ENCODE measurements at regions not wholly inside any gene's neighbourhood (a gene's known extent, or its start where the extent isn't known, plus 50 kb on each side); places are given as distances from the start of the nearest gene placed in this dataset.

- POLR2A ChIA-PET = no interaction called here
- Histone ChIP-seq H3K4me1 (ENCODE audit: control insufficient read depth in 1 of 2, insufficient read depth in 2 of 2, low read depth in 1 of 2, low read length in 1 of 2) (no peaks in the 10 kb centered on the region), H3F3A (replicated peaks; ENCODE audit: insufficient read depth) (no peaks in the 10 kb centered on the region), H3K36me3 (replicated peaks in 1 of 2; ENCODE audit: control insufficient read depth in 1 of 2, insufficient read depth in 2 of 2, low read length in 1 of 2) (no peaks in the 10 kb centered on the region), H3K27ac (ENCODE audit: low read depth in 2 of 2, low read length in 1 of 2) (no peak overlapping the region), H3K9me3 (no peaks in the 10 kb centered on the region), H3K79me2 (ENCODE audit: insufficient read depth) (no peaks in the 10 kb centered on the region), H3K9ac (no peak overlapping the region), H2AFZ (ENCODE audit: low read depth) (no peak overlapping the region), H3K4me3 (ENCODE audit: low read depth in 2 of 2, low read length in 1 of 2) (no peak overlapping the region), H3K9me2 (no peaks in the 10 kb centered on the region), H3K27me3 (ENCODE audit: insufficient read depth) (no peaks in the 10 kb centered on the region), H3K4me2 (no peak overlapping the region), H4K20me1 (ENCODE audit: insufficient read depth) (no peaks in the 10 kb centered on the region)
- DNase-seq = no peak
- CTCF ChIA-PET = interaction anchor here (1.5 kb wide), 1 partner anchor 75 kb away, joined by 3 read pairs; no protein-coding TSS in a partner anchor
- TF ChIP-seq SIN3A (IDR thresholded peaks at IDR 0.05; ENCODE audit: borderline replicate concordance, low read depth, low read length) (no peak), SMC3 (IDR thresholded peaks at IDR 0.05; ENCODE audit: low read depth, low read length) (no peak), ELF1 (IDR thresholded peaks at IDR 0.05) (no peak), IRF3 (IDR thresholded peaks at IDR 0.05; ENCODE audit: low read depth, low read length) (no peak), ZBTB33 (IDR thresholded peaks at IDR 0.05; ENCODE audit: borderline replicate concordance, low read depth) (no peak), EZH2phosphoT487 (IDR thresholded peaks at IDR 0.05; ENCODE audit: borderline replicate concordance, low read depth) (no peak), NFIC (IDR thresholded peaks at IDR 0.05; ENCODE audit: borderline replicate concordance) (no peak), MAX (IDR thresholded peaks at IDR 0.05; ENCODE audit: low read depth) (no peak), GABPA (IDR thresholded peaks at IDR 0.05; ENCODE audit: low read depth) (no peak), RFX5 (IDR thresholded peaks at IDR 0.05; ENCODE audit: low read length) (no peak), MXI1 (IDR thresholded peaks at IDR 0.05; ENCODE audit: low read depth, low read length) (no peak), RXRA (IDR thresholded peaks at IDR 0.05; ENCODE audit: borderline replicate concordance, low read depth) (no peak)
- WGBS (ENCODE audit: low lambda C conversion rate) = 3% methylated on average over 2 of the region's 2 CpGs
Observed at GRCh38 chr14:25759256-25759655, 709.3 kb upstream of the STXBP6 start.

- Histone ChIP-seq H3K9me2 (no peaks in the 10 kb centered on the region), H4K20me1 (ENCODE audit: insufficient read depth) (no peaks in the 10 kb centered on the region), H3K27me3 (ENCODE audit: insufficient read depth) (no peaks in the 10 kb centered on the region), H3K9ac (no peak overlapping the region), H3K4me2 (no peak overlapping the region), H3K9me3 (no peaks in the 10 kb centered on the region), H3K27ac (ENCODE audit: low read depth in 2 of 2, low read length in 1 of 2) (no peak overlapping the region), H3K4me1 (ENCODE audit: control insufficient read depth in 1 of 2, insufficient read depth in 2 of 2, low read depth in 1 of 2, low read length in 1 of 2) (no peaks in the 10 kb centered on the region), H3K79me2 (ENCODE audit: insufficient read depth) (no peaks in the 10 kb centered on the region), H3K4me3 (ENCODE audit: low read depth in 2 of 2, low read length in 1 of 2) (no peak overlapping the region), H2AFZ (ENCODE audit: low read depth) (no peak overlapping the region; the same call in 1 of the 2 replicates), H3F3A (replicated peaks; ENCODE audit: insufficient read depth) (no peaks in the 10 kb centered on the region), H3K36me3 (replicated peaks in 1 of 2; ENCODE audit: control insufficient read depth in 1 of 2, insufficient read depth in 2 of 2, low read length in 1 of 2) (no peaks in the 10 kb centered on the region)
- 2% methylated on average over 3 of the region's 3 CpGs for WGBS (ENCODE audit: low lambda C conversion rate)
- CTCF ChIA-PET = no interaction called here
- TF ChIP-seq USF1 (IDR thresholded peaks at IDR 0.05; ENCODE audit: borderline replicate concordance, low read depth) = no peak
- no peak for TF ChIP-seq ELF1 (IDR thresholded peaks at IDR 0.05)
- TF ChIP-seq GABPA (IDR thresholded peaks at IDR 0.05; ENCODE audit: low read depth) = no peak
- TF ChIP-seq EZH2phosphoT487 (IDR thresholded peaks at IDR 0.05; ENCODE audit: borderline replicate concordance, low read depth) = no peak
- TF ChIP-seq CTCF (IDR thresholded peaks at IDR 0.05) = no peak
- no peak for TF ChIP-seq TCF12 (IDR thresholded peaks at IDR 0.05)
- TF ChIP-seq POLR2AphosphoS5 (IDR thresholded peaks at IDR 0.05; ENCODE audit: low read depth, low read length) = no peak
- TF ChIP-seq FOXM1 (IDR thresholded peaks at IDR 0.05; ENCODE audit: low read depth) = no peak
- no peak for TF ChIP-seq GATA2 (CRISPR knock-in tag; IDR thresholded peaks at IDR 0.05)
- no peak for TF ChIP-seq MAX (IDR thresholded peaks at IDR 0.05; ENCODE audit: low read depth)
- TF ChIP-seq FOXJ3 (CRISPR knock-in tag; IDR thresholded peaks at IDR 0.05) = no peak
- TF ChIP-seq RFX5 (IDR thresholded peaks at IDR 0.05; ENCODE audit: low read length) = no peak
- DNase-seq = no peak
- POLR2A ChIA-PET = no interaction called here
Observed at GRCh38 chr14:25757364-25757763, 707.4 kb upstream of the STXBP6 start.

Data from SK-N-SH (cell line).